22Rv1 (cell line): ENCODE measurements at regions not wholly inside any gene's neighbourhood (a gene's known extent, or its start where the extent isn't known, plus 50 kb on each side); places are given as distances from the start of the nearest gene placed in this dataset.

ENCODE experiments used
- H3K27ac ChIP-seq: fragments of 450-650 bp; 2 replicates; pipeline ENCODE4 v1.5.1; 2017
- ZFX ChIP-seq: fragments of 450-650 bp; IDR thresholded peaks from 2 replicates; pipeline ENCODE4 v1.6.1; 2017; ENCODE audit warnings: antibody characterized with exemption, borderline replicate concordance
- TF ChIP-seq, protein P1 (sequence below): fragments of 450-650 bp; IDR thresholded peaks from 2 replicates; pipeline ENCODE4 v1.5.1; 2017; ENCODE audit warnings: mild to moderate bottlenecking

GRCh38 chr17:33785281-33785680 is 469.8 kb upstream of the CCL2 start:
- TF ChIP-seq, protein P1, sequence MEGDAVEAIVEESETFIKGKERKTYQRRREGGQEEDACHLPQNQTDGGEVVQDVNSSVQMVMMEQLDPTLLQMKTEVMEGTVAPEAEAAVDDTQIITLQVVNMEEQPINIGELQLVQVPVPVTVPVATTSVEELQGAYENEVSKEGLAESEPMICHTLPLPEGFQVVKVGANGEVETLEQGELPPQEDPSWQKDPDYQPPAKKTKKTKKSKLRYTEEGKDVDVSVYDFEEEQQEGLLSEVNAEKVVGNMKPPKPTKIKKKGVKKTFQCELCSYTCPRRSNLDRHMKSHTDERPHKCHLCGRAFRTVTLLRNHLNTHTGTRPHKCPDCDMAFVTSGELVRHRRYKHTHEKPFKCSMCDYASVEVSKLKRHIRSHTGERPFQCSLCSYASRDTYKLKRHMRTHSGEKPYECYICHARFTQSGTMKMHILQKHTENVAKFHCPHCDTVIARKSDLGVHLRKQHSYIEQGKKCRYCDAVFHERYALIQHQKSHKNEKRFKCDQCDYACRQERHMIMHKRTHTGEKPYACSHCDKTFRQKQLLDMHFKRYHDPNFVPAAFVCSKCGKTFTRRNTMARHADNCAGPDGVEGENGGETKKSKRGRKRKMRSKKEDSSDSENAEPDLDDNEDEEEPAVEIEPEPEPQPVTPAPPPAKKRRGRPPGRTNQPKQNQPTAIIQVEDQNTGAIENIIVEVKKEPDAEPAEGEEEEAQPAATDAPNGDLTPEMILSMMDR, result no peak
- no peak for TF ChIP-seq ZFX

GRCh38 chr17:33786478-33786877 is 468.6 kb upstream of the CCL2 start:
- TF ChIP-seq, protein P1, result no peak
- TF ChIP-seq ZFX, result no peak
- no peak overlapping the region for H3K27ac ChIP-seq

More at GRCh38 chr17:33785281-33785680, 469.8 kb upstream of the CCL2 start:
- no peak overlapping the region for H3K27ac ChIP-seq

DNA sequence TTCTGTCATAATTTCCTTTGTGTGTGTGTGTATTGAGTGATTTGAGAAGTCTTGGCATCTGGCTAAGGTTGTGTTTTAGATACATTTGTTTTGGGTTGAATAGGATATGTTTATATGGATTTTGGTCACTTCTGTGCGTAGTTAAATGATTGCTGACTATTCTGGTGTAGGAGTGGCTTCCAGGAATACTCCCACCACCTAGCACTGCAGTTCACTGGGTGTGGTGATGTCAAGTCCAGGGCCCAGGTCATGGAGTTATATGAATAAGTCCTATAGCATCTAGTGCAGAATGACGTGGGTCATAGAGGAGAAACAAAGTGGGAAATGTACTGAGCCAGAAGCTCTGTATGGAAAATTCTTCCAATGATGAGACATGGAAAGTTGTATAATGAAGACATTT is 465.4 kb upstream of the CCL2 start:
- no peak for TF ChIP-seq ZFX
- TF ChIP-seq, protein P1, result no peak

DNA sequence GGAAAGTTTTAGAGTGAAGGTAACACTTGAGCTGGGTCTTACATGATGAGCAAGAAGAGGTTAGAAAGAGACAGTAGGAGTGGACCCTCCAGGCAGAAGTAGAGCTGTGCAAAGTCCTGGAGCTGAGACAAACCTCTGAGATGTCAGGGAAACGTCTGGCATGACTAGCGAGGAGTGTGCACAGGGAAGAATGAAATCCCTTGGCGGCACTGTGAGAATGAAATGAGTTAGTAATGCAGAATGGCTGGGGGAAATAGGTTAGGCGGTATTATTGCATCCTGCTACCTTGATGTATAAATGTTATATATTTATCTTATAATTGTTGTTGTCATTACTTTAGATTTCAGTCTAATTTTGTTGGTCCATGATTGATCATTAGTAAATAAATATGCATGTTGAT is 457.9 kb upstream of the CCL2 start:
- TF ChIP-seq, protein P1, result no peak
- TF ChIP-seq ZFX, result no peak
- H3K27ac ChIP-seq, result no peak overlapping the region

More for the DNA sequence above, 465.4 kb upstream of the CCL2 start:
- H3K27ac ChIP-seq, result no peak overlapping the region

- no peak overlapping the region for H3K27ac ChIP-seq
- TF ChIP-seq, protein P1, result no peak
- TF ChIP-seq ZFX, result no peak
Measured at GRCh38 chr17:33798308-33798707, 456.8 kb upstream of the CCL2 start.

GRCh38 chr17:33802349-33803198 is 452.5 kb upstream of the CCL2 start:
- TF ChIP-seq, protein P1, result no peak
- TF ChIP-seq ZFX, result no peak
- H3K27ac ChIP-seq, result no peak overlapping the region

GRCh38 chr17:33803199-33803685 is 451.8 kb upstream of the CCL2 start:
- H3K27ac ChIP-seq, result no peak overlapping the region
- TF ChIP-seq, protein P1, result no peak
- no peak for TF ChIP-seq ZFX
